NCI-H1417 (cell line): ENCODE measurements at regions not wholly inside any gene's neighbourhood (a gene's known extent, or its start where the extent isn't known, plus 50 kb on each side); places are given as distances from the start of the nearest gene placed in this dataset.

ENCODE experiments used
- DNase-seq, 3 experiments: peaks; one replicate each; lab custom pipeline; 2025; lab: John Stamatoyannopoulos, UW

GRCh38 chr10:113292086-113292485 is 260.8 kb upstream of the HABP2 start:
- DNase-seq = no peak

DNA sequence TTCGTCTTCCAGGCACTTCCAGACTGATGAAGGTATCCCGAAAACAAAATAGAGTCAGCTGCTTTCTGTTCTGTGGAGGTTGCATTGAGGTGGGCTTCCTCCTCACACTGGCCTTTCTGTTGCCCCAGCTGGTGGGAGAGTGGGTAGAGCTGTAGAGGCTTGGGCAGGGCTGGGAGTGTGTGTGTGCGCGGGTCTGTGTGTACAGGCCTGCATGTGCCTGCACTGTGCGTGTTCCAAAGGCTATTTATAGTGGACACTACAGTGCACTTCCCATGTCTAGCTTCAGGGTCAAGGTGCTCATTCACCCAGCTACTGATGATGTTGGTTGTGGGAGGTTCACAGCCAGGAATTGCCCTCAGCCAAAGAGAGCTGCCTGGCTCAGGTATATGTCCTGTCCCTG is 260.1 kb upstream of the HABP2 start:
- DNase-seq = no peak

- no peak for DNase-seq
Measured at GRCh38 chr10:113293167-113293566, 259.7 kb upstream of the HABP2 start.

- no peak for DNase-seq
Measured at GRCh38 chr10:113294868-113295267, 258.0 kb upstream of the HABP2 start.

- DNase-seq = no peak
Measured at GRCh38 chr10:113297226-113297625, 255.6 kb upstream of the HABP2 start.

- DNase-seq = no peak
Measured at GRCh38 chr10:113298616-113299015, 254.2 kb upstream of the HABP2 start.

GRCh38 chr10:113300201-113300600 is 252.7 kb upstream of the HABP2 start:
- DNase-seq = no peak

DNA sequence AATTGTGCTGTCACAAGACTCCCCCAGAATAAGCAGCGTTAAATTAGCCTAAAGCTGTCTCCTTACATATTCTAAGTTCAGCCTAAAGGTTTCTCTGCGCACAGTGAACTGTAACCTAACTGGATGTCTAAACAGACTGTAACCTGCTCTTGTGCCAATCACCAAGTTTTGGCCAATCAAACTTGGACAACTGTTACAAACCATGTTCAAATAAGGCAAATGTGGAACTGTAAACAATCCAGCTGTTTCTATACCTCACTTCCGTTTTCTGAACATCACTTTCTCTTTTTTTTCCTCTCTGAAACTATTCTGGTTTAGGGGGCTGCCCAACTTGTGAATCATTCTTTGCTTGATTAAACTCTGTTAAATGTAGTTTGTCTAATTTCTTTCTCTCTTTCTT is 252.2 kb upstream of the HABP2 start:
- no peak for DNase-seq

GRCh38 chr10:113301342-113301984 is 251.4 kb upstream of the HABP2 start:
- peak in 1 of 3 experiments; percentile 2 for DNase-seq

DNA sequence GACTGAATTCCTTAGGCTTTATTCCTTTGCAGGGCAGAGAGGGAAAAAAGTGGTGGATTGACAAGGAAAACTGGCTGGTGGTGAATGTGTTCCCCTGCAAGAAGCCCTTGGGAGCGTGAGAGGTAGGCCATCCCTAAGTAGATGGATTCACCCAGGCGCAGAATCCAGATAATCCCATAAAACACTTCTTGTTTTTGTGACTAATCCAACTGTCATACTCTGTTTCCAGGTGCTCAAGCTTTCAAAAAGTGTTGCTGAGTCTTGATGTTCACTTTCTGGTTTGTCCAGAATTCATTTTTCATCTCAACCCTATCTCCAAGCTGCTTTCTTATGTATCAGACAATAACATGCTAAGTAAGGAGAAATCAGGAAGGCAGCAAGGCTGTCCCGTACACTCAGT is 250.8 kb upstream of the HABP2 start:
- no peak for DNase-seq

DNA sequence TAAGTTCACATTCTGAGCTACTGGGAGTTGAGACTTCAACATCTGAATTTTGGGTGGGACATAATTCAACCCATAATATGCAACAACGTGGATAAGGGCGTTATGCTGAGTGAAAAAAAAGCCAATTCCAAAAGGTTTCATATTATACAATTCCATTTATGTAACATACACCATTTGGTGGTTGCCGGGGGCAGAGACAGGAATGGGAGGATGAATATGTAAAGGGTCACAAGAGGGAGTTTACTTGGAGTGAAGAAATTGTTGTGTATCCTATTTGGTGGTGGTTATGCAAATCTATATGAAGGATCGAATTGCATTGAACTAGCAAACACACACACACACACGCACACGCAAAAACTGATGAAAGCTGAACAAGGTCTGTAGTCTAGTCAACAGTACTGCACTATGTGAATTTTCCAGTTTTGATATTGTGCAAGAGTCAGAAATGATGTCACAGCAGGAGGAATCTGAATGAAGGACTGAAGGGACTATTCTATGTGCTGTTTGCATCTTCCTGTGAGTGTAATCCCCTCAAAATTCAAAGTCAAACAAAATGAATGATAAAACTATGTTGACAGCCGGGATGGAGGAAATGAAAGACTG is 249.2 kb upstream of the HABP2 start:
- DNase-seq = no peak

DNA sequence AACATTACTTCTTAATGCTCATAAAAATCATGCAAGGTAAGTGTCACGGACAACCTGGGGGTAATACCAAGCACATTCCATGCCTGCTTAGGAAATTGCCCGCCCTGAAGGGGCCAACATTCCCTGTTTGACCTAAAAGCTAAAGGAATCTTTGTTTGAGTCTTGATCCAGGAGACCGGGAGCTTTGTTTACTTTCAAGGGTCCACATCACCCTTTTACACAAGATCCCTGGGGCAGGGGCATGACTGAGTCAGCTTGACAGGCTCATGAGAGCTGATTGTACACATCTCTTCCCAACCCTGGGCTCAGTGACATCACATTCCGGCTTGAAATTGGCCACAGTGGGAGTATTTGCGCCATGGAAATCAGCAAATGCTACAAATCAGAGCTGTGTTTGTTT is 248.1 kb upstream of the HABP2 start:
- DNase-seq = no peak

- no peak for DNase-seq
Measured at GRCh38 chr10:113305871-113306270, 247.0 kb upstream of the HABP2 start.

GRCh38 chr10:113309791-113310190 is 243.1 kb upstream of the HABP2 start:
- DNase-seq = no peak

DNA sequence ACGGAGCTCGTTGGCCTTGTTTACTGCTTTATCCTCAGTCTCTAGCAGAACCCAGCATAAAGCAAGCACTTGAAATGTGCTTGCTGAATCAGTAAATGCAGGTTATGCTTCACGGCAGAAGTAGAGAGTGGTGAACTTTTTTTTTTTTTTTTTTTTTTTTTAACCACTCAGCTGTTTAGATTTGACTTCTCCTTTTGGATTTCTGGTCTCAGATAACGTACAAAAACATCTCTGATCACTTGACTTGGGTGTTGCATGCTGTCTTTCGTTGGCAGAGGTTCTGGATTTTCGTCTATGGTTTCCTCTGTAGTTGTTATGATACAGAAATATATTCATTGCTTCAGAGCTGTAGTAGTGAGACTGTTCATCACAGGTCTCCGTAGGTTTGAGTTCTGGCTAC is 242.5 kb upstream of the HABP2 start:
- DNase-seq = peak in 1 of 3 experiments; percentile 28

DNA sequence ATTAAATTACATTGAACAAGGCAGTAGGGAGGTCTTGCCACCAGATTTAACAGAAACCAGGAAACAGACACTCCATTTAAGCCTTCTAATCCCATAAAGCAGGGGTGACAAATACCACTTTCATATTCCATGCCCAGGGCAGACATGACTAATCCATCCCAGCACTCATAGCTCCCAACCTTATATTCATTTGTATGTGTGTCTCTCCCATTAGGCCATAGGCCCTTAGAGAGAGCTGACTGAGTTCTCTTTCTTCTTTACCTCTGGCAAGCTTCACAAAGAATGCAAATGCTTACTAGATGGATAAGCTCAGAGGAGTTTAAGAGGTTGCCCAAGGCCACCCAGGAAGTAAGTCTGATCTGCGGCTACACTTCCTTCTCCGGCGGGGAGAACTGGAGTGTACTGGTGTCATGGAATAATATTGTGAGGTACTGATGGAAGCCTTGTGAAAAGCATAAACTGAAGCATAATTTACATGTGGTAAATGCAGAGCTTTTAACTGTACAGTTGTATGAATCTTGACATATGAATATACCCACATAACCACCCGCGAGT is 239.7 kb upstream of the HABP2 start:
- no peak for DNase-seq

DNA sequence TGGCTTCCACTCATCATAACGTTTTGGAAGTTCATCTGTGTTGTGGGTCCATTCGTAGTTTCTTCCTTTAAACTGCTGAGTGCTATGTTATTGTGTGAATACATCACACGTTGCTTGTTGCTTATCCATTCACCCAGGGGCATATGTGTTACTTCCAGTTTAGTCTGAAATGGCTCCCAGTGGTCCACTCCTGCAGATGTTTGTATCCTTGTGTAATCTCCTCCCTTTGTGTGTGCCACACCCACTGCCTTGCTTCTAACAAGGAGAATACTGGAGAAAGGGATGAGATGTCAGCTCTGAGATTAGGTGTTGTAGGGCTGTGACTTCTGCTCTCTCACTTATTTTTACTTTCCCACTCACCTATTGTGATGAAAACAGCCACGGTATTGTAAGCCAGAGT is 239.1 kb upstream of the HABP2 start:
- no peak for DNase-seq

DNA sequence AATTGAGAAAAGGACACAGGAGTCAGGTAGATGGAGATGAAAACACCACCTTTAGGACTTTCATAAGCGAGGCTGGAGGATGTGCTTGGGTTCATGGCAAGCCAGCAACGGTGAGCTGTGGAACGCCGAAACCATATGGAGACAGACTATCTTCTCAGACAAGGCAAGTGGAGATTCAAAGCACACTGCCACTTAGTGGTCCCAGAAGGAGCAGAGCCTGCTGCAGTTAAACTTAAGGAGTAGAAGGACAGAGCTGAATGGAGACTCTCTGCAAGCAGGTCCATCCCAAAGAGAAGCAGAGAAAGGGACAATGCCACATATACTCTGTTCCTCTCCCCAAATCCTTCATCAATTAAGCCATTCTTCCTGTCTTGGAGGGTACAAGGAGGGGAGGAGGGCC is 236.3 kb upstream of the HABP2 start:
- DNase-seq = no peak

- no peak for DNase-seq
Measured at GRCh38 chr10:113317489-113317888, 235.4 kb upstream of the HABP2 start.

- DNase-seq = no peak
Measured at GRCh38 chr10:113319479-113319878, 233.4 kb upstream of the HABP2 start.

GRCh38 chr10:113320211-113320610 is 232.6 kb upstream of the HABP2 start:
- DNase-seq = no peak

DNA sequence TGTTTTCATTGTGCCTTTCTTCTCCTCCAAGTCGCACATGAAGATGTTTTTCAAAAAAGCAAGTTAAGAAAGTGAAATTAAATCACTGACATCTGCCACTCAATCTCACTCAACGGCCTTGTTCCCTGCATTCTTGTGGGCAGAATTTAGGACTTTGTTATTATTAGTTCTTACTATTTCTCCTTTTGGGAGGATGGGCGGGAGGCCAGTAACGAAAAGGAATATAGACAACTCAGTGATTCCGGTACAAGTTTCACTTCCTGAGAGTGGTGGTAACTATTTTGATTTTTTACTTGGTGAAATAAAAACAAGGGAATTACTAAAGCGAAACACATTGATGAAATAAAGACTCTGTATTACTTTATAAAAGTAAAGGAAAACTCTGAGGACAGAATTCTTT is 231.9 kb upstream of the HABP2 start:
- no peak for DNase-seq

DNA sequence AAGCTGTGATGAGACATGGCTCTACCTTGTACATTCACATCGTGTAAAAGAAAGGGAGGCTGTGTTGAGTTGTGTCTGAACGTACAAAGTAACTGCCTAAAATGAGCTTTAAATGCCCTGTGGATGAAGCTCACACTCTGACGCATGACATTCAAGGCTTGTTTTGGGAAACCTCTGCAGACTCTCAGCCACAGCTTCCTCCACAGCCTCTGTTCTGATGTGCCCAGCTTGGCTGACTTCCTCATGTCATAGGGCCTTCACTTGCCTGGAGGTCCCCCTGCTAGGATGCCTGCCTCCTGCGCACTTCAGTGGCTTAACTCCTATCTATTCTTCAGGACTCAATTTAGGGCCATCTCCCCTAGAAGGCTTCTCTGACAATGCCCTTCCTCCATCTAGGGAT is 230.0 kb upstream of the HABP2 start:
- DNase-seq = no peak

- DNase-seq = no peak
Measured at GRCh38 chr10:113323985-113324384, 228.9 kb upstream of the HABP2 start.
